ENCODE measurements at regions not wholly inside any gene's neighbourhood (a gene's known extent, or its start where the extent isn't known, plus 50 kb on each side); places are given as distances from the start of the nearest gene placed in this dataset.

- H3K27ac ChIP-seq = no peak overlapping the region
- H3K4me1 ChIP-seq (replicated peaks) = no peaks in the 10 kb centered on the region
- no peak overlapping the region for H3K4me3 ChIP-seq
- no peaks in the 10 kb centered on the region for H3K36me3 ChIP-seq
- no peaks in the 10 kb centered on the region for H3K27me3 ChIP-seq (replicated peaks)
- DNase-seq (ENCODE audit: low read depth in 1 of 2, low spot score in 2 of 2) = no peak
- H3K9me3 ChIP-seq (replicated peaks) = no peaks in the 10 kb centered on the region
These were observed 473.1 kb upstream of the GRAMD2B start for GRCh38 chr5:125950012-125950615.

GRCh38 chr5:125961150-125961549 is 462.1 kb upstream of the GRAMD2B start:
- Histone ChIP-seq H3K27ac (no peak overlapping the region), H3K4me3 (no peak overlapping the region), H3K27me3 (replicated peaks) (no peaks in the 10 kb centered on the region), H3K9me3 (replicated peaks) (no peaks in the 10 kb centered on the region), H3K36me3 (no peaks in the 10 kb centered on the region), H3K4me1 (replicated peaks) (no peaks in the 10 kb centered on the region)
- no peak for DNase-seq (ENCODE audit: low read depth in 1 of 2, low spot score in 2 of 2)

GRCh38 chr5:125965577-125965976 is 457.6 kb upstream of the GRAMD2B start:
- Histone ChIP-seq H3K27ac (no peak overlapping the region), H3K4me1 (replicated peaks) (no peaks in the 10 kb centered on the region), H3K4me3 (no peak overlapping the region), H3K9me3 (replicated peaks) (no peaks in the 10 kb centered on the region), H3K27me3 (replicated peaks) (no peaks in the 10 kb centered on the region), H3K36me3 (no peaks in the 10 kb centered on the region)
- DNase-seq (ENCODE audit: low read depth in 1 of 2, low spot score in 2 of 2) = no peak

GRCh38 chr5:125967576-125967975 is 455.6 kb upstream of the GRAMD2B start:
- Histone ChIP-seq H3K9me3 (replicated peaks) (no peaks in the 10 kb centered on the region), H3K36me3 (no peaks in the 10 kb centered on the region), H3K4me3 (no peak overlapping the region), H3K27ac (no peak overlapping the region), H3K27me3 (replicated peaks) (no peaks in the 10 kb centered on the region), H3K4me1 (replicated peaks) (no peaks in the 10 kb centered on the region)
- no peak for DNase-seq (ENCODE audit: low read depth in 1 of 2, low spot score in 2 of 2)

- no peak for DNase-seq (ENCODE audit: low read depth in 1 of 2, low spot score in 2 of 2)
- no peak overlapping the region for H3K27ac ChIP-seq
- H3K27me3 ChIP-seq (replicated peaks) = no peaks in the 10 kb centered on the region
- no peaks in the 10 kb centered on the region for H3K9me3 ChIP-seq (replicated peaks)
- H3K4me3 ChIP-seq = no peak overlapping the region
- no peaks in the 10 kb centered on the region for H3K4me1 ChIP-seq (replicated peaks)
- H3K36me3 ChIP-seq = no peaks in the 10 kb centered on the region
These were observed 454.0 kb upstream of the GRAMD2B start for GRCh38 chr5:125969011-125969813.

GRCh38 chr5:125969814-125970171 is 453.4 kb upstream of the GRAMD2B start:
- Histone ChIP-seq H3K27ac (no peak overlapping the region), H3K4me1 (replicated peaks) (no peaks in the 10 kb centered on the region), H3K27me3 (replicated peaks) (no peaks in the 10 kb centered on the region), H3K4me3 (no peak overlapping the region), H3K36me3 (no peaks in the 10 kb centered on the region), H3K9me3 (replicated peaks) (no peaks in the 10 kb centered on the region)
- DNase-seq (ENCODE audit: low read depth in 1 of 2, low spot score in 2 of 2) = no peak

GRCh38 chr5:125970631-125971307 is 452.4 kb upstream of the GRAMD2B start:
- no peaks in the 10 kb centered on the region for H3K36me3 ChIP-seq
- H3K27ac ChIP-seq = no peak overlapping the region
- no peaks in the 10 kb centered on the region for H3K4me1 ChIP-seq (replicated peaks)
- H3K4me3 ChIP-seq = no peak overlapping the region
- no peaks in the 10 kb centered on the region for H3K27me3 ChIP-seq (replicated peaks)
- no peaks in the 10 kb centered on the region for H3K9me3 ChIP-seq (replicated peaks)
- no peak for DNase-seq (ENCODE audit: low read depth in 1 of 2, low spot score in 2 of 2)

- Histone ChIP-seq H3K4me3 (no peak overlapping the region), H3K36me3 (no peaks in the 10 kb centered on the region), H3K9me3 (replicated peaks) (no peaks in the 10 kb centered on the region), H3K27me3 (replicated peaks) (no peaks in the 10 kb centered on the region), H3K27ac (no peak overlapping the region), H3K4me1 (replicated peaks) (no peaks in the 10 kb centered on the region)
- no peak for DNase-seq (ENCODE audit: low read depth in 1 of 2, low spot score in 2 of 2)
These were observed 450.5 kb upstream of the GRAMD2B start for GRCh38 chr5:125972706-125973105.

GRCh38 chr5:125974679-125975078 is 448.5 kb upstream of the GRAMD2B start:
- no peaks in the 10 kb centered on the region for H3K27me3 ChIP-seq (replicated peaks)
- no peak overlapping the region for H3K4me3 ChIP-seq
- no peaks in the 10 kb centered on the region for H3K9me3 ChIP-seq (replicated peaks)
- no peaks in the 10 kb centered on the region for H3K4me1 ChIP-seq (replicated peaks)
- H3K36me3 ChIP-seq = no peaks in the 10 kb centered on the region
- no peak for DNase-seq (ENCODE audit: low read depth in 1 of 2, low spot score in 2 of 2)
- no peak overlapping the region for H3K27ac ChIP-seq

GRCh38 chr5:125976421-125977000 is 446.7 kb upstream of the GRAMD2B start:
- H3K4me3 ChIP-seq = no peak overlapping the region
- no peak overlapping the region for H3K27ac ChIP-seq

GRCh38 chr5:125978015-125978414 is 445.2 kb upstream of the GRAMD2B start:
- H3K9me3 ChIP-seq (replicated peaks) = no peaks in the 10 kb centered on the region
- no peak for DNase-seq (ENCODE audit: low read depth in 1 of 2, low spot score in 2 of 2)

More at GRCh38 chr5:125976421-125977000, 446.7 kb upstream of the GRAMD2B start:
- no peaks in the 10 kb centered on the region for H3K36me3 ChIP-seq
- no peaks in the 10 kb centered on the region for H3K27me3 ChIP-seq (replicated peaks)
- H3K4me1 ChIP-seq (replicated peaks) = no peaks in the 10 kb centered on the region
- H3K9me3 ChIP-seq (replicated peaks) = no peaks in the 10 kb centered on the region
- no peak for DNase-seq (ENCODE audit: low read depth in 1 of 2, low spot score in 2 of 2)

GRCh38 chr5:125979636-125980035 is 443.6 kb upstream of the GRAMD2B start:
- Histone ChIP-seq H3K27ac (no peak overlapping the region), H3K27me3 (replicated peaks) (no peaks in the 10 kb centered on the region), H3K4me3 (no peak overlapping the region)

More at GRCh38 chr5:125978015-125978414, 445.2 kb upstream of the GRAMD2B start:
- no peaks in the 10 kb centered on the region for H3K4me1 ChIP-seq (replicated peaks)
- H3K36me3 ChIP-seq = no peaks in the 10 kb centered on the region
- no peak overlapping the region for H3K27ac ChIP-seq
- no peaks in the 10 kb centered on the region for H3K27me3 ChIP-seq (replicated peaks)
- H3K4me3 ChIP-seq = no peak overlapping the region

GRCh38 chr5:125981016-125981415 is 442.2 kb upstream of the GRAMD2B start:
- no peak overlapping the region for H3K27ac ChIP-seq
- H3K4me1 ChIP-seq (replicated peaks) = no peaks in the 10 kb centered on the region
- no peak for DNase-seq (ENCODE audit: low read depth in 1 of 2, low spot score in 2 of 2)
- no peaks in the 10 kb centered on the region for H3K9me3 ChIP-seq (replicated peaks)
- H3K4me3 ChIP-seq = no peak overlapping the region
- no peaks in the 10 kb centered on the region for H3K36me3 ChIP-seq
- H3K27me3 ChIP-seq (replicated peaks) = no peaks in the 10 kb centered on the region

More at GRCh38 chr5:125979636-125980035, 443.6 kb upstream of the GRAMD2B start:
- H3K36me3 ChIP-seq = no peaks in the 10 kb centered on the region
- H3K4me1 ChIP-seq (replicated peaks) = no peaks in the 10 kb centered on the region
- no peaks in the 10 kb centered on the region for H3K9me3 ChIP-seq (replicated peaks)
- no peak for DNase-seq (ENCODE audit: low read depth in 1 of 2, low spot score in 2 of 2)

All from SJSA1 (cell line).